Endodermal cell (in vitro differentiated cells): ENCODE measurements at regions not wholly inside any gene's neighbourhood (a gene's known extent, or its start where the extent isn't known, plus 50 kb on each side); places are given as distances from the start of the nearest gene placed in this dataset.
A peak's percentile ranks its signal among the peaks of the same experiment; 100 is the strongest.

Experiments used
- DNase-seq: peaks from one replicate; pipeline ENCODE4 v3.0.0-alpha.2; 2017
- H3K27ac ChIP-seq: 2 replicates; pipeline ENCODE4 v1.5.1; 2013; ENCODE audit warnings: mild to moderate bottlenecking, low read depth, low read length, moderate library complexity
- H3K27me3 ChIP-seq: 2 replicates; pipeline ENCODE4 v1.6.1; 2013; ENCODE audit warnings: mild to moderate bottlenecking, low read length, moderate library complexity; ENCODE audit not compliant: insufficient read depth, control insufficient read depth, poor library complexity, severe bottlenecking
- H3K36me3 ChIP-seq: 2 replicates; pipeline ENCODE4 v1.7.0; 2013; ENCODE audit warnings: mild to moderate bottlenecking, low read length, moderate library complexity; ENCODE audit not compliant: control insufficient read depth, insufficient read depth
- H3K4me1 ChIP-seq: one replicate; pipeline ENCODE4 v1.7.0; 2013; ENCODE audit warnings: low read length; ENCODE audit not compliant: control insufficient read depth, insufficient read depth
- H3K4me3 ChIP-seq: 2 replicates; pipeline ENCODE4 v1.5.1; 2013; ENCODE audit warnings: mild to moderate bottlenecking, low read length, moderate library complexity
- H3K9ac ChIP-seq: 2 replicates; pipeline ENCODE4 v1.6.1; 2013; ENCODE audit warnings: mild to moderate bottlenecking, low read length, moderate library complexity; ENCODE audit not compliant: poor library complexity, severe bottlenecking; ENCODE audit errors: extremely low read depth
- H3K9me3 ChIP-seq: 2 replicates; pipeline ENCODE4 v1.6.1; 2013; ENCODE audit warnings: mild to moderate bottlenecking, low read length, moderate library complexity; ENCODE audit not compliant: control insufficient read depth
- H3K27ac Mint-ChIP-seq: 2 replicates; pipeline ENCODE4 v1.8.0; 2020; ENCODE audit warnings: mixed read lengths
- H3K27me3 Mint-ChIP-seq: 2 replicates; pipeline ENCODE4 v1.8.0; 2021; ENCODE audit warnings: mild to moderate bottlenecking, mixed read lengths; ENCODE audit not compliant: insufficient read depth
- H3K36me3 Mint-ChIP-seq: 2 replicates; pipeline ENCODE4 v1.8.0; 2020; ENCODE audit warnings: low read depth, mixed read lengths
- H3K4me1 Mint-ChIP-seq: 2 replicates; pipeline ENCODE4 v1.8.0; 2020; ENCODE audit warnings: mixed read lengths
- H3K4me3 Mint-ChIP-seq: 2 replicates; pipeline ENCODE4 v1.8.0; 2020; ENCODE audit warnings: mild to moderate bottlenecking, moderate library complexity, mixed read lengths
- H3K9me3 Mint-ChIP-seq: 2 replicates; pipeline ENCODE4 v1.8.0; 2020; ENCODE audit warnings: mild to moderate bottlenecking, mixed read lengths
- CTCF ChIP-seq: fragments of 200-600 bp; sonication (generic); conservative IDR thresholded peaks from 2 replicates; pipeline ENCODE4 v1.5.0; 2021; ENCODE audit warnings: antibody characterized with exemption, mild to moderate bottlenecking
- WGBS, 2 experiments: methylation state at CpG; one replicate each; pipeline versions ENCODE4 v1.1.5 to v1.1.7; 2013; ENCODE audit warnings: missing lambda C conversion rate in 2 of 2, mixed read lengths in 1 of 2; ENCODE audit not compliant: insufficient coverage in 1 of 2, insufficient read length in 1 of 2; 5-methylcytosine and 5-hydroxymethylcytosine counted together

GRCh38 chr2:41992056-41992642 lies 55.7 kb upstream of the PKDCC start:
- Mint-ChIP-seq H3K4me1 (peaks cover 38% of the 10 kb centered on the region), H3K9me3 (peaks cover 14% of the 10 kb centered on the region), H3K4me3 (no peak overlapping the region), H3K27me3 (peaks cover 4% of the 10 kb centered on the region), H3K36me3 (no peaks in the 10 kb centered on the region), H3K27ac (peak overlapping the region; percentile 84)
- H3K9ac ChIP-seq: no peak overlapping the region
- H3K9me3 ChIP-seq: peaks cover 20% of the 10 kb centered on the region
- H3K4me1 ChIP-seq: no peaks in the 10 kb centered on the region
- no peak overlapping the region for H3K4me3 ChIP-seq
- H3K36me3 ChIP-seq: no peaks in the 10 kb centered on the region
- no peaks in the 10 kb centered on the region for H3K27me3 ChIP-seq
- DNase-seq: no peak
- no peak for TF ChIP-seq CTCF
- WGBS, 2 experiments: 79% methylated on average over 1 of the region's 1 CpG; no CpG with 5 or more reads in 1 of the 2 experiments
- no peak overlapping the region for H3K27ac ChIP-seq

- H3K4me1 Mint-ChIP-seq: peaks cover 43% of the 10 kb centered on the region
- H3K4me3 ChIP-seq: no peak overlapping the region
- H3K36me3 ChIP-seq: no peaks in the 10 kb centered on the region
- peaks cover 14% of the 10 kb centered on the region for H3K9me3 Mint-ChIP-seq
- peak; percentile 90 for DNase-seq
- no peaks in the 10 kb centered on the region for H3K27me3 ChIP-seq
- no peaks in the 10 kb centered on the region for H3K4me1 ChIP-seq
- peaks cover 22% of the 10 kb centered on the region for H3K9me3 ChIP-seq
- no peaks in the 10 kb centered on the region for H3K36me3 Mint-ChIP-seq
- peaks cover 4% of the 10 kb centered on the region for H3K27me3 Mint-ChIP-seq
- H3K9ac ChIP-seq: no peak overlapping the region
- H3K4me3 Mint-ChIP-seq: no peak overlapping the region
- 63 to 64% methylated on average over 8 to 12 of the region's 12 CpGs for WGBS, 2 experiments
- no peak for TF ChIP-seq CTCF
- H3K27ac ChIP-seq: peak overlapping the region; percentile 36
- peak overlapping the region; percentile 84 for H3K27ac Mint-ChIP-seq
Observed at GRCh38 chr2:41992671-41993434, 55.0 kb upstream of the PKDCC start.

GRCh38 chr2:41993435-41993925 lies 54.3 kb upstream of the PKDCC start:
- Mint-ChIP-seq H3K4me1 (peaks cover 47% of the 10 kb centered on the region), H3K27ac (no peak overlapping the region), H3K36me3 (no peaks in the 10 kb centered on the region), H3K4me3 (no peak overlapping the region), H3K9me3 (peaks cover 14% of the 10 kb centered on the region), H3K27me3 (peaks cover 3% of the 10 kb centered on the region)
- H3K9ac ChIP-seq: no peak overlapping the region
- no peaks in the 10 kb centered on the region for H3K4me1 ChIP-seq
- no peaks in the 10 kb centered on the region for H3K36me3 ChIP-seq
- peaks cover 22% of the 10 kb centered on the region for H3K9me3 ChIP-seq
- H3K27me3 ChIP-seq: no peaks in the 10 kb centered on the region
- DNase-seq: peak; percentile 42
- WGBS, 2 experiments: 86 to 88% methylated on average over 5 of the region's 5 CpGs
- TF ChIP-seq CTCF: no peak
- no peak overlapping the region for H3K27ac ChIP-seq
- no peak overlapping the region for H3K4me3 ChIP-seq
